HUDEP-2 (cell line): ENCODE measurements at regions not wholly inside any gene's neighbourhood (a gene's known extent, or its start where the extent isn't known, plus 50 kb on each side); places are given as distances from the start of the nearest gene placed in this dataset.
"Not testable (repeated sequence)": the region's sequence is repeated elsewhere in the genome, so short reads cannot be mapped to it uniquely, and the experiment has no call there.

Experiments
- DNase-seq, 76 experiments: peaks; one replicate each; lab custom pipeline; 2025; ENCODE audit not compliant: unreplicated experiment in 76 of 76; lab: John Stamatoyannopoulos, UW

DNA sequence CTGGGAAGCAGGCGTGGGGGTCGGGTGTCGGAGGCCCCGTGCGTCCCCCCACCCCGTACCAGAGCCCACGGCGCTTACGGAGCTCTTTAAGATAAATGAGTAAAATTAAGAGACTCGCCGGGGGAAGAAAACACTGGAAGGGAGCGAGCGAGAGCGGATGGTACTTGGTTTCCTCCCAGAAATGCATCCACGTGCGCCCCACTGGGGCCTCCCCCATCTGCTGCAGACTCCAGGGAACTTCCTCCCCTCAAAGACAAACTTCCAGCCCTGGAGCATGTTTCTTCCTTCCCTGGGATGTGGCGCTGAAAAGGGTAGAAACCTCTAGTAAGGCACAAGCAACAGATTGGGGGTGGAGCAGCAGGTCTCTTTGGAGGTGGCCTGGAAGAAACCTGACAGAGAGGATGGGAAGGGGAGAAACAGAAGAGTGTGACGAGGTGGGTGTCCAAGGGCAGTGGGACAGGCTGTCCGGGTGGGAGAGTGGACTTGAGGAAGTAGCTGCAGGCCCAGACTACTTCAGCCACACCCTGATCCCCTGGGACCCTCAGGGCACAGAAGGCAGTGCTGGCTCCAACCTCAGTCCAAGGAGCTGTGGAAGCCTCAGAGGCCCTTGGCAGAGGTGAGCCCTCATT is 91.2 kb downstream of the TRIM43 start:
- DNase-seq, result not testable (repeated sequence)

DNA sequence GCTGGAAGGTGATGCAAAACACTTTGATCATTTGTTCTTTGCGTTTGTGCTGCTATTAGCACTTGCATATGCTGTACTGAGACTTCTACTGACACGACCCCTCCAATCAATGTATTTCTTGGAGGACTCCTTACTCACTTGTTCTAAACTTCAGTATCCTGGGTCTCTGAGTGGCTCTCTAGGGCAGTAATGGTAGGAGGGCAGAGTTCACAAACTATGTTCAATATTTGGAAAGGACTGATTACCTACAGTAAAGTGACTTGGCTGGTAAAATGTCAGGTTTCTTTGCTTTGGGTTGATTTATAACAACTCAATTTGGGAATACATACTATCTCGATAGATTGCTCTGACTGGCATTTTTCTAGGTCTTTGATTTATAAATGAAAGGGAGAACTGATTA is 93.7 kb downstream of the TRIM43 start:
- DNase-seq, result no peak

DNA sequence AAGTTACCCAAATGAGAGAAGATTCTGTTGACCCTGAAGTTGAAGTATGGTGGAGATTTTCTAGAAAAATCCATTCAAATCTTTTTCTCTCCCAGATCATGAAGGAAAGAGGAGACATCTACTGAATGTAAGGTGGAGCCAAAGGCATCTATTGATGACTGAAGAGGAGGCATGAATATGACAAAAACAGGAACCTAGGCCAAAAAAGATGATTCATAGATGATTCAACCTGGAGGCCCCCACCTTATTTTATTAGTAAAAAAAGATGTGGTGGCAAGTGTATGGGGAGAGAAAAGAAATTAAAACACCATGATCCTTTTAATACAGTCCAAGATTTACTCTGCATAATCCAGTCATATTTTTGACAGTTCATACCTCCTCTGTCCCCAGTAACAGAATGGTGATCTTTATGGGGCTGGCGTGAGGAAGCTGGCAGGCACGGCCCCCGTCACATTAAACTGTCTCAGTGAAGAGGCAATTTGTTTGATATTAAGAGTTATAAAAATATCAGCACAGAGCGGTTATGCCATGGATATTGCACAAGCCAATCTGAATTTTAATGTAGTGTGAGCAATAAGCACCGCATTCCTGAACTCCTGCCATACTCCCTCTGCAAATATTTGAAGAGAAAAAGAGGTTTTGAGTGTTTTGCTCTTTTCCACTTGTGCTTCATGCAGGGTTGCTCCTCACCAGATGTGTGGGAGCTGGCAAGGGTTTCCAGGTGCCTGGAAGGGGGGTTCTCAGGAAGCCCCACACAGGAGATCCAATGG is 94.4 kb downstream of the TRIM43 start:
- DNase-seq, result not testable (repeated sequence)

DNA sequence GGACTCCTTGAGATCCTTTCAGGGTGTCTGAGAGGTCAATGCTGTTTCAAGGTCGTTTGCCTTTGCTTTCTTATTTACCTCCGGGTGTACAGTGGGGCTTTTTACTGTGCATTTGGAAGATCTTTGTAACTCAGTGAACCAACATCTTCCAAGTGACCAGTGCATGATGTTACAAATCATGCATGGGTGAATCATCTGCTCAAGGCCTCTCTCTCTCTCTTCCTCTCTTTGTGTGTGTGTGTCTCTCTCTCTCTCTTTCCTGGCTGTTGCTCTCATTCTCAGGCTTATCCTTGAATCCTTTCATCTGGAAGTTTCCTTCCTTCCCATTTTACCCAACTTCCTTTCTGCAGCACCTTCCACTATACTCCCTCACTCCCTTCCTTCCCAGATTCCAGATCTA is 96.1 kb downstream of the TRIM43 start:
- DNase-seq, result not testable (repeated sequence)

DNA sequence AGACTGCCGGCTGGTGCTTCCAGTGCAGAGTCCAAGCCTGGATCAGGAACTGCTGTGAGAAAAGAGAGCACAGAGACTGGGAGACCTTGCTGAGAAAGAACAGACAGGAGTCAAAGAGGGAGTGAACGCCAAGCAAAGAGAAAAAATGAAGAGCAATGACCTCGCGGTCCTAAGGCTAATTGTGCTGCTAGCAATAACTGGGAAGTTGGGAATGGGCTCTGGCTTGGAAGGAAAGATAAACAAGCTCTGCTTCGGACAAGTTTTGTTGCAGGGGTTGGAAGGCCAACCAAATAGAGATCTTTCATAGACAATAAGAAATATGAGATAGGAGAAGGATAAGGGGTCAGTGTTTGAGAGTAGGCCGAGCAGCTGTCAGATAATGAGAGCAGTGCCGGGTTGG is 99.4 kb downstream of the TRIM43 start:
- DNase-seq, result not testable (repeated sequence)

DNA sequence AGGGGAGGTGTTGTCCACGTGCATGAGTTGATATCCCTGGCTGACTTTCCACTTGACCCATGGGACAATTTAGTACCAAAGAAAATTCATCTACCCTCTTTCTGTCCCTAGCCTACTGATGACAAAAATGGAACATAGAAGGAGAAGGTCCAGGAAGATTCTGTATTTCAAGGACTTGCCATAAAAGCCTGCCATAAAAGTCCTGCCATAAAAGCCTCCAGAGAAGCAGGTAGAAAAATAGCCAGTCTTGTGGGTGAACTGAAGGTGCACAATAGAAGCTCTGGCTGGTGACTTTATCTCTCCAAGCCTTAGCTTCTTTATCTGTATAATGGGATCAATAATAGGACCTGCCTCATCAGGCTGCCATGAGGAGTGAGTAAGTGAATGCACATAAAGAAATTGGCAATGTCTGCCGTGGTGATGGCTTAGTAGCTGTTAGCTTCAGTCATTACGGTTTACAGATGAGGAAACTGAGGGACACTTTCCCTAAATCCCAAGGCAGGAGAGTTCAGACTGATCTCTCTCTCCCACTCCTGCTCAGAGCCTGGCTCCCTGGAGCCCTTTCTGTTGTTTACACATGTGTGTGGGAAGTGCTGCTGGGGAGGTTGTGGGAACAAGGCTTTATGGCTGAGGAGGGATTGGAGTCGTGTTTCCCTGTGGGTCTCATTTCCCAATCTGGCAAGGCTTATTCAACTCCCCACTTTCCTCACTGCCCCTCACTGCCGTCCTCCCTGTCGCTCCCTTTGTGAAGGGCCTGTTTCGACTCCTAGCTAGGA is 101.5 kb downstream of the TRIM43 start:
- not testable (repeated sequence) for DNase-seq

DNA sequence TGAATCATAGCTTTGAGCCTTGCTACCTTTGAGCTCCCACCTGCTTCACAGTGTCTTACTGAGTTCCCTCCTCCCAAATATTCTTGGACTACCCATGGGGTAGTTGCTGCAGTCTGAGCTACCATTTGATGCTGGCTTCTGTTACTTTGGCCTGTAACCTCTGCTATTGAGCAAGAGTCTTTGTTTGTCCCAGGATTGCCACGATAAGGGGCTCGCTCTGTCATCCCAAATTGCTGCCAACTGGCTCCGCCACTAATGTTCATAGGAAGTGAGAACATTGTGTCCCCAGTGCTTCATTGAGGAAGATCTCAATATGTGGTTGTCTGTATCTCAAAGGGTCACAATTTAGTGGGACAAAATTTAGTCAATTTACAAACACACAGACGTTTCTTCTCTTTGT is 103.8 kb downstream of the TRIM43 start:
- no peak for DNase-seq

DNA sequence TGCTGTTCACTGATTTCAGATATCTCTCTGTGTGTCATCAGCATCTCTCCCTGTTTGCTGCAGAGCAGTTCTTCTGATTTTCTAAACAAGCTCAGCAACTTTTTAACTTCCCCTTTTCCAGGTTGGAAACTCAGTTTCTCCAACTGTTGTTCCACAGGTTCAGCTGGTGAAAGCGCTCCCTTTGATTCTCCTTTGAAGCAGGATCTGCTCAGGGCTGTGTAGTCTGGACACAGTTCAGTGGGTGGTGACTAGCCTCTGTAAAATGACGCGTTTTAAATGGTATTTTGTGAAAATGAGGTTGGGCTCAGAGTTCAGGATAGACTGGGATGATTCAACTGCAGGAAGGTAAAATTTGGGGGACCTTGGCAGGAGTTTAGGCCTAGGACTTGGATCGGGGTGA is 106.3 kb downstream of the TRIM43 start:
- DNase-seq, result no peak

DNA sequence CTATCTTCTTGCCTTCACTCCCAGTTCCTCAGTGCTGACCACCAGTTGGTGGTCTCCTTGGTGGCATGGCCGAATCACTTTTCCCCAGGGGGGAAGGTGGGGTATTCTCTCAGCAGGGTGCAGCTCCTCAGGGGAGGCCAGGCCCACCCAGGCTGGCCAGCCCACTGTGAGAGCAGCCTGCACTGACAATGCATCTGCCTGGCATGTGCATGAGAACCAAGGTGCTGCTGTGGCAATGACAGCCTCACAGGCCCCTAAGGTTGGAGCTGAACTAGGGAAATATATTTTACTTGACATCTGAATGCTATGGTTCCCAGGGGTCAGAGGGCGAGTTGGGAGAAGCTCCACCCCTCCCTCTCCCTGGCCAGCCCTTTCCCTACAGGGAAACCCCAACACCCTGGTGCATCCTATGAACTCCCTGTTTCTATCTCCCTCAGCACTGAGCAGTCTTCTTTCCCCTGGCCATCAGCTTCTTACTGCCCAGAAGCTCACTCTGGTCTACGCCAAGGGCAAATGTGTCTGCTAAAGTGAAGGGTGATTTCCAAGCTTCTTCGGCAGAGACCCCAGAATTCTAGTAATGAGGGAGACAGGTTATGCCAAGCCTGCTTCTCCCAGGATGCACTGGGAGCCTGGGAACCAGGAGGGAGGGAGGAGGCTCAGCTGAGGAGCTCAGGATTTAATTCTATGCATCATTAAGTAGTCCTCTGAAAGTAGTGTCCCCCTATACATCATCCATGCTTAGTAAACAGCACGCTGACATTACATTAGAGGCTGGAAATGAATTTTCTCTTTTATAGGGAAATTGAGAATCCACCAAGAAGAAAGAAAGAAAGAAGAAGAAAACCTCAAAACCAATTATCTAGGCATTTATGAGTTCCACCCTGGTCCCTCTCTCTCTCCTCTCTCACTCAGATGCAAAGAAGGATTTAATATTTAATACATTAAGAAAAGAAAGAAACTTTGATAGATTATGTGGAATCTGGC is 107.7 kb downstream of the TRIM43 start:
- not testable (repeated sequence) for DNase-seq

DNA sequence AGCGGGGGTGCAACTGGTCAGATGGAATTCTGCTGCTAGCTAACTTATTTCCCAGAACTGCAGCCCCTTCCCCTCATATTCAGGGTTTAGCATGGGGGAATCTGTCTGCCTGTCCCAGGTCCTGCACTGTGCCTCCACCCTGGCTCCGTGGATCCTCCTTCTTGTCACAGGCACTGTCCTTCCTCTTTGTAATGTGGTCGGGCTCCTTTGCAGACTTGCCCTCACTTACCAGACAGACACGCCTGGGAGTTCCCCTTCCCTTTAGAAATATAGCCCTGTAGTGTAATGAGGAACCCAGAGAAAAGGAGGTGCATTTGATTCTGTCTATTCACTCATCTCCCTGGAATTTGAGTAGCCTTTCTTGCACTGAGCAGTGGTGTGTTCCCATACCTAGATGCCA is 108.7 kb downstream of the TRIM43 start:
- DNase-seq, result no peak

DNA sequence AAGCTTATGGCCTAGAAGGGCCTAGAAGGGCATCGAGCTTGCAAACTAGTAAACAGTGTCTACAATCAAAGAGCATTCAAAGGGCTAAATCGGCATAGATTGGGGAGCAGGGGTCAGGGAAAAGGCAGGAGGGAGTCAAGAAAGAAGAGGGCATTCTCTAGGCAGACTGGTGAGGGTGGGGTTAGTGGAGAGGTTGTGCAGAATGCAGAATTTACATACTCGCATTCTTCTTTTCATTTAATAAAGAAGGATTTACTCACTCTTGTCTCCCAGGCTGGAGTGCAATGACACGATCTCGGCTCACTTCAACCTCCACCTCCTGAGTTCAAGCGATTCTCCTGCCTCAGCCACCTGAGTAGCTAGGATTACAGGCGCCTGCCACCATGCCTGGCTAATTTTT is 110.7 kb downstream of the TRIM43 start:
- DNase-seq, result no peak

DNA sequence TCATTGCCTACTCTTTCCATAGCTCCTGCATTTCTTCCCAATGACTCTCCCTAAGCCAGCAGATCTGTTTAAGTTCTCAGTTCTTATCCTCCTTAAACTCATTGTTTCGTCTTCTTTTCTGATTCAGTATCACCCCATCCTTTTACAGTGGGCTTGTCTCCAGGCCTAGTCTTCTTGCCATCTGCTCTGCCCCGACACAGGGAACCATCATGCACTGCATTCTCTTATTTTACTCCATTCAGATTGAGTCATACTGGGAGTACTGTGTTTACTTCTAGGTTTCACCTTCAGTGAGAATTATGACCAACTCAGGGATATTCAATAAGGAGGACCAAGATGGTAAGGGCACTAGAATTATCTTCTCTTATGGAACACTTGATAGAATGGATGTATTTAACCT is 115.4 kb downstream of the TRIM43 start:
- DNase-seq, result not testable (repeated sequence)

DNA sequence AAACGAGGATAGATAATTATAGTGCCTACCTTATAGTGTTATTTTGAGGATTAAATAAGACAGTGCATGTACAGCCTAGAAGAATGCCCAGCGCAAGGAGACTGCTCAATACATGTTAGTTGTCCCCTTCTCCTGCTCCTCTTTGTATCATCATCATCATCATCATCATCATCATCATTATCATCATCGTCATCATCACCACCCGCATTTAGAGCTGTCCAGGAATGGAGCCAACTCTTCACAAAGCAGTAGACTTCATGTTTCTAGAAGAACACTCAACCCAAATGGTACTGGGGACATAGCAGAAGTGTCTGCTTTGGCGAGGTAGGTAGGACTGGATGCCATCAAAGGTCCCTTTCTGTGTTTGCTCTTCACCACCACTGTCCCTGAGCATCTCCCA is 116.0 kb downstream of the TRIM43 start:
- DNase-seq, result no peak

DNA sequence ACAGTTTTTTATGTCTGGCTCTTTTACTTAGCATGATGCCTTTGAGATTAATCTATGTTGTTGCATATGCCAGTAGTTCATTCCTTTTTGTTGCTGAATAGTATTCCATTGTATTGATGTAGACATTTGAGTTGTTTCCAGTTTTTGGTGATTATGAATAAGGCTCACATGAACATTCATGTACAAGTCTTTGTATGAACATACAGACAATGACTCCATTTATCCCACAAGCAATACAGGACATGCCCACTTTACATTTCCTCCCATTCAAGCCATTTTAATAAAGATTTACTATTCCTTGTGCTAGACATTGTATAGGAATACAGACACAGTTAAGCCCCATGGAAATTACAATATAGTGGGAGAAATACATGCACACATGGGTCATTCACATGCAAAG is 118.0 kb downstream of the TRIM43 start:
- DNase-seq, result no peak

DNA sequence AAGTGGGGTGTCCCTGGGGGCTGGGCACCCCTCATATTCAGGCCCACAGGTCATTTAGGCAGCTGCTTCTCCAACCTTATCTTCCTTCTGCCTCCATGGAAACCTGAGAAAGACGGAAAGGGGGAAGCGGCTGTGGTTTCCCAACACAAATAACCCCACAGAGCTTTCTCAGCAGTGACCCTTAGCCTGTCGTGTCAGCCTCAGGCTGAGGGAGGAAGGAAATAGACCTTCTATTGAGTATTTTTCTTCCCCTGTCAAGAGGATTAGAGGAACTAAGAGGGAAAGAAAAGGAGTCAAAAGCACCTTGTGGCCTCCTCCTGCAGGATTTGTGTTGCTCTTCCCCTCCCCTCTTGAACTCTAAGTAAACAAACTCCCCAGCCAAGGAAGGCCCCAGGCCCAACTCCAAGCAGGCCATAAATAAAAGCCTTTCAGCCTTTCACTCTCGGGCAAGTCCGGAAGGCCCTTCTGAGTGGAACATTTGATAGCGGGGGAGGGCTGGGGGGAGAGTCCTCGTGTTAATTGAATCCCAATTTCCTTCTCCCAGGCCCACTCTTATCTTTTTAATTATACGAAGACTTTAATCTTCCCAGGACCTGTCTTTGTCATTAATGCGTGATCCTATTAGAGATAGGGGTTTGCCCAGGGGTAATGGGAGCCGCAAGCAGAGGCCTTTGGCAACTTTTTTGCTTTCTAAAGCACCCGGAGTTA is 121.8 kb downstream of the TRIM43 start:
- not testable (repeated sequence) for DNase-seq

DNA sequence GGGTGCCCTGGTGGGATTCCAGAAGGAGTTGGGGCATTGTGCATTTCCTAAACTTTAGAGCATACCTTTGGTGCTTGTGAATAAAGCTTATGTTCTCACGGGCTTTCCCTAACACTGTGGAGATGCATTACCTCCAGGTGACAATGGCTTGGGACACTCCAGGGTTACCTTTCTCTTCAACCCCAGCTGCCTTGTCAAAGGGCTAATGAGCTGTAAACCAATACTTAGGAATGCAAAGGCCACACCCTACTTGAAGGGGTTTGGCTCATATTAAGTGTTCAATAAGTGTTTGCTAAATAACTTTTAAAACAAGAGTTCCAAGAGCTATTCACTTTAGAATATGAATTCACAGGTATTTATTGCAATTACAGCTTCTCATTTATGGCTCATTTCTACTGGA is 122.6 kb downstream of the TRIM43 start:
- DNase-seq, result not testable (repeated sequence)

DNA sequence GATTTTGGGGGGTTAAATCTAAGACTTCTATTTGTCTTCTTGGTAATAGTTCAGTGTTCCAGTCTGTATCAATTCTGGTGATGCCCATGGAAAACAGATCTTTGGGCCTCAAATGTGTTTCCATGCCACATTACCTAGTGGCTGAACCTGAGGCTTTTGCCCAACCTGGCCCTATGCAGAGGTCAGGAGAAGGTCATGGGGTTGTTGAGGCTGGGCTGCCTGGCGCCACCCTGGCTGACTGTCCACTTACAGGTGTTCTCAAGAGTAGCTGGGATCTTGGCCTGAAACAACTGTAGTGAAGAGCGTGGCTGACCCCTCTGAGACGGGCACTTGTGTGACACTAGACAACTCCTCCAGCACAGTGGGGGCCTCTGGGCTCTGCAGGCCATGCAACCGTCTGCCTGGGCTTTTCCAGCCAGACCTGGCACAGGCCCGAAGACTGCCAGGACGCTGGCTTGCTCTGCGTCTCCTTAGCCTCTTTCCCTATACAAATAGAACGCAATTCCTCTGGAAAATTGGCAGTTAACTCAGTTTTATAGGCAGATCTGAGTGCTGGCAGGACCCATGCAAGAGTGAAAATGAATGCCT is 127.8 kb downstream of the TRIM43 start:
- DNase-seq, result no peak

DNA sequence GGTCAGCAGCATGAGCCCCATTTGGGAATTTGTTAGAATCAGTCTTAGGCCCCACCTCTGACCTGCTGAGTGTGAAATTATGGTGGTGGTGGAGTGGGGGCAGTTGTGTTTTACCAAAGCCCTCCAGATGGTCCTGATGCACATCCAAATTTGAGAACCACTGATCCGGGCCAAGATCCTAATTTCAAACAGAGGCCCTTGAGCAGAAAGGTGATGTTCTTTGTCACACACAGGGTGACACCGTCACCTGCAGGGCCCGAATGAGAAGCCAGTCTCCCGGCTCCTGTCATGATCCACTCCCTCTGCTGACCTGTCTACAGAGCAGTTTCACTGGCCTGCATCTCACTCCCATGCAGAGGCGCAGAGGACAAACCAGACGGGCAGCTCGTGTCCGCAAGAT is 129.9 kb downstream of the TRIM43 start:
- DNase-seq, result no peak

DNA sequence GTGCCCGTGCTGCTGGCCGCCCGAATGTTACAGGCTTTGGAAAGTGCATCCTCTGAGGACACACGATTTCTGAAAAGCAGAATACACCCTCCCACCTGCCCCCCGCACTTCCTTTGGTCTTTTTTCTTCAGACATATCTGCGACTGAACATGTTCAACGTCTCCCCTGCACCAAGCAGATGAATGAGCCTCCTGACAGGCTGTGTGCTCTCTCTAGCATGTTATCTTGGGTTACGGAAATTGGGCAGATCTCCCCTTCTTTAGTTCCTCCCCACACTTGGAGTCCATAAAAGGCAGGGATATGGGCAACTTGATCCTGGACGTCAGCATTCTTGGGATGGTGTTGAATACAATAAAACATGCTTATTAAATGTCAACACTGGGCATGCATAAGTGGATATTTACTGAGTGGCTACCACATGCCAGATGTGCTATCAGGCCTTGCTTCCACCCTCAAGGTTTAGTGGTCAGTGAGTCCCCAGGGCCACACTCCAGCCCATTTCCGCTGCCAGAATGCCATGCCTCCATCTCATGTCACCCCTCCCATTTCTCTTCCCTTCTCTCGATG is 130.4 kb downstream of the TRIM43 start:
- no peak for DNase-seq
